ENCODE measurements at regions not wholly inside any gene's neighbourhood (a gene's known extent, or its start where the extent isn't known, plus 50 kb on each side); places are given as distances from the start of the nearest gene placed in this dataset.

- DNase-seq (no peak), ATAC-seq (replicated peaks in 1 of 4) (no peak)
- WGBS (ENCODE audit: insufficient coverage) = 34% methylated on average over 3 of the region's 3 CpGs
- Histone ChIP-seq H3K27me3 (replicated peaks in 1 of 2; ENCODE audit: control insufficient read depth in 2 of 2, extremely low read depth in 1 of 2, insufficient read depth in 2 of 2, low read length in 1 of 2) (no peaks in the 10 kb centered on the region), H3K9me3 (no peaks in the 10 kb centered on the region), H3K4me3 (ENCODE audit: control insufficient read depth in 1 of 2, extremely low read depth in 1 of 2, low read length in 1 of 2) (no peak overlapping the region), H3K4me1 (ENCODE audit: control insufficient read depth in 1 of 2, extremely low read depth in 1 of 2, insufficient read depth in 2 of 2, low read length in 2 of 2) (no peaks in the 10 kb centered on the region), H3K36me3 (ENCODE audit: control insufficient read depth in 2 of 2, extremely low read depth in 1 of 2, insufficient read depth in 1 of 2, low read length in 1 of 2) (no peaks in the 10 kb centered on the region), H3K27ac (ENCODE audit: low read length) (no peak overlapping the region)
- Mint-ChIP-seq H3K27me3 (no peaks in the 10 kb centered on the region), H3K36me3 (no peaks in the 10 kb centered on the region), H3K27ac (no peak overlapping the region), H3K4me1 (no peaks in the 10 kb centered on the region), H3K9me3 (peaks cover 7 to 18% (median 10%) of the 10 kb centered on the region in 3 donors), H3K4me3 (no peak overlapping the region)
- POLR2A ChIA-PET = no interaction called here
- CTCF ChIA-PET = no interaction called here
Measured at GRCh38 chr12:40597133-40597532, 95.1 kb upstream of the CNTN1 start.

GRCh38 chr12:40598073-40598472 lies 94.2 kb upstream of the CNTN1 start:
- DNase-seq (no peak), ATAC-seq (replicated peaks in 1 of 4) (no peak)
- Mint-ChIP-seq H3K4me1 (no peaks in the 10 kb centered on the region), H3K36me3 (no peaks in the 10 kb centered on the region), H3K9me3 (peaks cover 7 to 15% (median 7%) of the 10 kb centered on the region in 3 donors), H3K4me3 (no peak overlapping the region), H3K27me3 (no peaks in the 10 kb centered on the region), H3K27ac (no peak overlapping the region)
- 71% methylated on average over 1 of the region's 2 CpGs for WGBS (ENCODE audit: insufficient coverage)
- H3K9me3 ChIP-seq = no peaks in the 10 kb centered on the region
- H3K27me3 ChIP-seq (replicated peaks in 1 of 2; ENCODE audit: control insufficient read depth in 2 of 2, extremely low read depth in 1 of 2, insufficient read depth in 2 of 2, low read length in 1 of 2) = no peaks in the 10 kb centered on the region
- no peak overlapping the region for H3K27ac ChIP-seq (ENCODE audit: low read length)
- H3K36me3 ChIP-seq (ENCODE audit: control insufficient read depth in 2 of 2, extremely low read depth in 1 of 2, insufficient read depth in 1 of 2, low read length in 1 of 2) = no peaks in the 10 kb centered on the region
- POLR2A ChIA-PET = no interaction called here
- CTCF ChIA-PET = no interaction called here
- H3K4me3 ChIP-seq (ENCODE audit: control insufficient read depth in 1 of 2, extremely low read depth in 1 of 2, low read length in 1 of 2) = no peak overlapping the region
- H3K4me1 ChIP-seq (ENCODE audit: control insufficient read depth in 1 of 2, extremely low read depth in 1 of 2, insufficient read depth in 2 of 2, low read length in 2 of 2) = no peaks in the 10 kb centered on the region

DNA sequence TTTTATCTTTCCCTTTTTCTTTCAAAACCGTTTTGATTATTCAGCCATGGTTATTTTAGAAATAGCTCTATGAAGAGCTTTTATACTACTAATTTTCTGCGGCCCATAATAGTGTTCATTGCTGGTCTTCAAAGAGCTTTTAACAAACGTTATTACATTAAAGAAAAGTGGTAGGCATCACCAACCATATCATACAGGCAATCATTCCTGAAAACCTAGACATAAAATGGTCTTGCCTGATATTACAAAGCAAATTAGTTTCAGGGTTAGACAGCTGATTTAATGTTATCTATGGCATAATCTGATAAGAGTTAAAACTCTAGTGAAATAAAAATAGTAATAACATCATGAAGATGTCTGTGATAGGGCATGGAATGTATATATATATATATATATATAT lies 89.7 kb upstream of the CNTN1 start:
- ATAC-seq (replicated peaks in 1 of 4) (no peak), DNase-seq (no peak)
- no peak overlapping the region for H3K27ac Mint-ChIP-seq
- POLR2A ChIA-PET = no interaction called here
- Histone ChIP-seq H3K27me3 (replicated peaks in 1 of 2; ENCODE audit: control insufficient read depth in 2 of 2, extremely low read depth in 1 of 2, insufficient read depth in 2 of 2, low read length in 1 of 2) (no peaks in the 10 kb centered on the region), H3K9me3 (no peaks in the 10 kb centered on the region), H3K4me3 (ENCODE audit: control insufficient read depth in 1 of 2, extremely low read depth in 1 of 2, low read length in 1 of 2) (no peak overlapping the region), H3K27ac (ENCODE audit: low read length) (no peak overlapping the region), H3K4me1 (ENCODE audit: control insufficient read depth in 1 of 2, extremely low read depth in 1 of 2, insufficient read depth in 2 of 2, low read length in 2 of 2) (no peaks in the 10 kb centered on the region), H3K36me3 (ENCODE audit: control insufficient read depth in 2 of 2, extremely low read depth in 1 of 2, insufficient read depth in 1 of 2, low read length in 1 of 2) (no peaks in the 10 kb centered on the region)
- peaks cover 4 to 10% (median 7%) of the 10 kb centered on the region in 3 donors for H3K9me3 Mint-ChIP-seq
- H3K4me1 Mint-ChIP-seq = no peaks in the 10 kb centered on the region
- H3K27me3 Mint-ChIP-seq = no peaks in the 10 kb centered on the region
- WGBS (ENCODE audit: insufficient coverage) = no CpG with 5 or more reads among the region's 3 CpGs
- H3K36me3 Mint-ChIP-seq = no peaks in the 10 kb centered on the region
- CTCF ChIA-PET = interaction anchor here in 1 of 2 donors (0.7 kb wide), 1 partner anchor 48 kb away, joined by 3 read pairs; no protein-coding TSS in a partner anchor
- no peak overlapping the region for H3K4me3 Mint-ChIP-seq

DNA sequence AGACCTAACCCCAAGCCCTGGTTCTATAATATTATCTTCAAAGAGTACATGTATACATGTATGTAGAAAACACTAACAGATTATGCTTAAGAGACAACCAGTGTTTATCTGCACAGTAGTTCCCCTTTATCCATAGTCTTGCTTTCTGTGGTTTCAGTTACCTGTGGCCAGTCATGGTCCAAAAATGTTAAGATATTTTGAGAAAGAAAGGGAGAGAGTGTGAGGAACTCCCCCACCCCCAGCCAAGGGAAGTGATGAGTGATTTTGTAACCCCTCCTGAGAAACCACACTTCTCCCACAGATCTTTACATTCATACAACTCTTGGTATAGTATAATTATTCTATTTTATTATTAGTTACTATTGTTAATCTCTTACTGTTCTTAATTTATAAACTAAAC lies 77.3 kb upstream of the CNTN1 start:
- no peaks in the 10 kb centered on the region for H3K27me3 Mint-ChIP-seq
- Histone ChIP-seq H3K27me3 (replicated peaks in 1 of 2; ENCODE audit: control insufficient read depth in 2 of 2, extremely low read depth in 1 of 2, insufficient read depth in 2 of 2, low read length in 1 of 2) (no peaks in the 10 kb centered on the region), H3K4me1 (ENCODE audit: control insufficient read depth in 1 of 2, extremely low read depth in 1 of 2, insufficient read depth in 2 of 2, low read length in 2 of 2) (no peaks in the 10 kb centered on the region), H3K9me3 (no peaks in the 10 kb centered on the region), H3K36me3 (ENCODE audit: control insufficient read depth in 2 of 2, extremely low read depth in 1 of 2, insufficient read depth in 1 of 2, low read length in 1 of 2) (no peaks in the 10 kb centered on the region), H3K27ac (ENCODE audit: low read length) (no peak overlapping the region), H3K4me3 (ENCODE audit: control insufficient read depth in 1 of 2, extremely low read depth in 1 of 2, low read length in 1 of 2) (no peak overlapping the region)
- DNase-seq (no peak), ATAC-seq (replicated peaks in 1 of 4) (no peak)
- H3K4me1 Mint-ChIP-seq = no peaks in the 10 kb centered on the region
- no peaks in the 10 kb centered on the region for H3K36me3 Mint-ChIP-seq
- CTCF ChIA-PET = no interaction called here
- no peak overlapping the region for H3K27ac Mint-ChIP-seq
- H3K9me3 Mint-ChIP-seq = peaks cover 4 to 9% (median 4%) of the 10 kb centered on the region in 3 donors
- H3K4me3 Mint-ChIP-seq = no peak overlapping the region
- POLR2A ChIA-PET = no interaction called here

DNA sequence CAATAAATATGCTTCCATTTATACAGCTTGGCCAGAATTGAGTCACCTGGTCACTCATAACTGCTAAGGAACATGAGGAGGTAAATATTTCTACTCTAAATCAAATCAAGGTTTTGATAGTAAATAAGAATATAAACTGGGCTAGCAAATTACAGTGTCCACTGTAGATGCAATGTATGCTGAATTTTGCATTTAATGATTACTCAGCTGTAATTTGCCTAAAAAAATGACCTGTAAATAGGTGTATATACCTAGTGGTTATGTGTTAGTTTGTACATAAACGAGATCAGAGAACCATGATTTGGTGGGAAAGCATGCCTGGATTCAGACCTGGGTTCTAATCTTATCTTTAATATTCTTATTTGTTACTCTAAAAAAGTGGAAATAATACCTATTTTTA lies 76.6 kb upstream of the CNTN1 start:
- no CpG with 5 or more reads among the region's 1 CpG for WGBS (ENCODE audit: insufficient coverage)
- no peaks in the 10 kb centered on the region for H3K36me3 ChIP-seq (ENCODE audit: control insufficient read depth in 2 of 2, extremely low read depth in 1 of 2, insufficient read depth in 1 of 2, low read length in 1 of 2)
- H3K36me3 Mint-ChIP-seq = no peaks in the 10 kb centered on the region
- no peak for DNase-seq
- H3K4me1 ChIP-seq (ENCODE audit: control insufficient read depth in 1 of 2, extremely low read depth in 1 of 2, insufficient read depth in 2 of 2, low read length in 2 of 2) = no peaks in the 10 kb centered on the region
- H3K4me3 Mint-ChIP-seq = no peak overlapping the region
- no peaks in the 10 kb centered on the region for H3K9me3 ChIP-seq
- no peak overlapping the region for H3K27ac Mint-ChIP-seq
- ChIA-PET CTCF (no interaction called here), POLR2A (no interaction called here)
- ATAC-seq (replicated peaks in 1 of 4) = no peak
- H3K27me3 Mint-ChIP-seq = no peaks in the 10 kb centered on the region
- H3K4me3 ChIP-seq (ENCODE audit: control insufficient read depth in 1 of 2, extremely low read depth in 1 of 2, low read length in 1 of 2) = no peak overlapping the region
- peaks cover 3 to 4% (median 4%) of the 10 kb centered on the region in 3 donors for H3K9me3 Mint-ChIP-seq
- no peaks in the 10 kb centered on the region for H3K27me3 ChIP-seq (replicated peaks in 1 of 2; ENCODE audit: control insufficient read depth in 2 of 2, extremely low read depth in 1 of 2, insufficient read depth in 2 of 2, low read length in 1 of 2)
- no peak overlapping the region for H3K27ac ChIP-seq (ENCODE audit: low read length)
- no peaks in the 10 kb centered on the region for H3K4me1 Mint-ChIP-seq

DNA sequence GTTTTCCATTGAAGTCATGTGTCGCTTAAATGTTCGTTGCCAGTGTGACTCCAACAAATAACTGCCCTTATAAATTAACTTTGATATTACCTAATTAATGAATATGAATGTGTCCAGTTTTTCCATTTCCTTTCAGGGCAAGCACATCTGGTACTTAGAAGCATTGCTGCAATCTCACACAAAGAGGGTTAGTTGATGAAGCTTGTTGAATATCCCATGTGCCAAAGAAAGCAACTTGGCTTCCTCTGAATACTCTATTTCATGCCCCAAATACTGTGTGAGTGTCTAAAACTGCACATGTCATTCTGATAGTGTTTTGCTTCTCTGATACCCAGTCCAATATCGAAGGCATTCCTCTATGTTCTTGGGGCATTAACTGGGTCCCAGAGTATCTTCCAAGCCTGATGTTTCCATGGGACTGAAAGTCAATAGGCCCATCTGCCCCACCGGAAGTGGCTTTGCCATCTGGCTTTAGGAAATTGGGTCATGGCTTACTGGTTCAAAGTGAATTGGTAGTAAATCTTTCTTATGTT lies 75.8 kb upstream of the CNTN1 start:
- no peaks in the 10 kb centered on the region for H3K27me3 ChIP-seq (replicated peaks in 1 of 2; ENCODE audit: control insufficient read depth in 2 of 2, extremely low read depth in 1 of 2, insufficient read depth in 2 of 2, low read length in 1 of 2)
- 67% methylated on average over 1 of the region's 4 CpGs for WGBS (ENCODE audit: insufficient coverage)
- ATAC-seq (replicated peaks in 1 of 4) (no peak), DNase-seq (no peak)
- peaks cover under 1 to 3% (median 1%) of the 10 kb centered on the region in 3 donors for H3K9me3 Mint-ChIP-seq
- CTCF ChIA-PET = interaction anchor here in 1 of 2 donors (1.2 kb wide), 1 partner anchor 15 kb away, joined by 3 read pairs; no protein-coding TSS in a partner anchor
- H3K4me1 Mint-ChIP-seq = no peaks in the 10 kb centered on the region
- H3K27me3 Mint-ChIP-seq = no peaks in the 10 kb centered on the region
- H3K36me3 Mint-ChIP-seq = no peaks in the 10 kb centered on the region
- H3K4me3 ChIP-seq (ENCODE audit: control insufficient read depth in 1 of 2, extremely low read depth in 1 of 2, low read length in 1 of 2) = no peak overlapping the region
- no peaks in the 10 kb centered on the region for H3K9me3 ChIP-seq
- no peak overlapping the region for H3K4me3 Mint-ChIP-seq
- no peak overlapping the region for H3K27ac Mint-ChIP-seq
- no peak overlapping the region for H3K27ac ChIP-seq (ENCODE audit: low read length)
- POLR2A ChIA-PET = no interaction called here
- no peaks in the 10 kb centered on the region for H3K36me3 ChIP-seq (ENCODE audit: control insufficient read depth in 2 of 2, extremely low read depth in 1 of 2, insufficient read depth in 1 of 2, low read length in 1 of 2)
- H3K4me1 ChIP-seq (ENCODE audit: control insufficient read depth in 1 of 2, extremely low read depth in 1 of 2, insufficient read depth in 2 of 2, low read length in 2 of 2) = no peaks in the 10 kb centered on the region

DNA sequence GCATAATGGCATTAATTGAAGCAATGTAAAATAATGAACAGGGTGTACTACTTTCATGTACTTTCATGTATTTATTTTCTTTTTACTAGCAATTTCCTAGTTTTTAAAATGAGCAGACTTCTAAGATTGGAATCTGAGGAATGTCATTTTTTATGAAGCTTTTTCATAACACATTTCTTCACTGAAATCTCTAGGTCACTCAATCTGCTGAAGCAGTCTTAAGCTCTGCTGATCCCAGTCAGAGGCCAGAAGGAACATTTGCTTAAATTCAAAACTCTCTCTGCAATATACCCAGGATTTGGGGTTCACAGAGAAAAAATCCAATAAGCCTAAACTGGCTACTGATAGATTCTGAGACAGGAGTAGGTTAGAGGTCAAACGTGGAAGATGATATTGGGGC lies 73.6 kb upstream of the CNTN1 start:
- Histone ChIP-seq H3K36me3 (ENCODE audit: control insufficient read depth in 2 of 2, extremely low read depth in 1 of 2, insufficient read depth in 1 of 2, low read length in 1 of 2) (no peaks in the 10 kb centered on the region), H3K4me3 (ENCODE audit: control insufficient read depth in 1 of 2, extremely low read depth in 1 of 2, low read length in 1 of 2) (no peak overlapping the region), H3K9me3 (no peaks in the 10 kb centered on the region), H3K27me3 (replicated peaks in 1 of 2; ENCODE audit: control insufficient read depth in 2 of 2, extremely low read depth in 1 of 2, insufficient read depth in 2 of 2, low read length in 1 of 2) (no peaks in the 10 kb centered on the region), H3K27ac (ENCODE audit: low read length) (no peak overlapping the region), H3K4me1 (ENCODE audit: control insufficient read depth in 1 of 2, extremely low read depth in 1 of 2, insufficient read depth in 2 of 2, low read length in 2 of 2) (no peaks in the 10 kb centered on the region)
- no CpG with 5 or more reads among the region's 1 CpG for WGBS (ENCODE audit: insufficient coverage)
- POLR2A ChIA-PET = no interaction called here
- DNase-seq = no peak
- H3K4me3 Mint-ChIP-seq = no peak overlapping the region
- no peaks in the 10 kb centered on the region for H3K27me3 Mint-ChIP-seq
- no peaks in the 10 kb centered on the region for H3K4me1 Mint-ChIP-seq
- no peak for ATAC-seq (replicated peaks in 1 of 4)
- H3K36me3 Mint-ChIP-seq = no peaks in the 10 kb centered on the region
- CTCF ChIA-PET = no interaction called here
- H3K27ac Mint-ChIP-seq = no peak overlapping the region
- H3K9me3 Mint-ChIP-seq = no peaks in the 10 kb centered on the region
